Thoracic aorta (tissue), 2 donors: ENCODE measurements at regions not wholly inside any gene's neighbourhood (a gene's known extent, or its start where the extent isn't known, plus 50 kb on each side); places are given as distances from the start of the nearest gene placed in this dataset.

ENCODE experiments used
- ATAC-seq: fragments of 150-250 bp; one replicate; pipeline ENCODE4 v1.8.0; 2017; ENCODE audit warnings: low read depth; ENCODE audit not compliant: insufficient number of reproducible peaks, low FRiP score
- DNase-seq: peaks from one replicate; pipeline ENCODE4 v3.0.0-alpha.2; 2020; ENCODE audit warnings: low spot score
- H3K27ac ChIP-seq, 2 donors: fragments of 200-600 bp; sonication (generic); 1 replicate in 1 of 2; 2 replicates in 1 of 2; pipeline ENCODE4 v1.5.1; 2016; ENCODE audit warnings: mild to moderate bottlenecking in 2 of 2, moderate library complexity in 2 of 2
- H3K27me3 ChIP-seq: fragments of 200-600 bp; sonication (generic); replicated peaks from 2 replicates; pipeline ENCODE4 v1.6.0; 2016; ENCODE audit warnings: mild to moderate bottlenecking; ENCODE audit not compliant: insufficient read depth
- H3K36me3 ChIP-seq: fragments of 200-600 bp; sonication (generic); one replicate; pipeline ENCODE4 v1.5.1; 2016
- H3K4me1 ChIP-seq, 2 donors: fragments of 200-600 bp; sonication (generic); 1 replicate in 1 of 2; 2 replicates in 1 of 2; pipeline versions ENCODE4 v1.5.1 to v1.6.0; 2016; ENCODE audit warnings: low read depth in 2 of 2, mild to moderate bottlenecking in 1 of 2; ENCODE audit not compliant: control insufficient read depth in 1 of 2
- H3K4me3 ChIP-seq: fragments of 200-600 bp; sonication (generic); 2 replicates; pipeline ENCODE4 v1.5.1; 2016; ENCODE audit warnings: mild to moderate bottlenecking
- H3K9me3 ChIP-seq: fragments of 200-600 bp; sonication (generic); 2 replicates; pipeline ENCODE4 v1.5.1; 2016
- CTCF ChIP-seq: fragments of 200-600 bp; sonication (generic); IDR thresholded peaks from one replicate; pipeline ENCODE4 v1.5.1; 2019; ENCODE audit warnings: antibody characterized with exemption

GRCh38 chr14:22231018-22231417, 358.0 kb downstream of the DAD1 start:
- no peak overlapping the region for H3K4me3 ChIP-seq
- H3K27ac ChIP-seq, result no peak overlapping the region
- DNase-seq (no peak), ATAC-seq (no peak)
- H3K36me3 ChIP-seq, result no peaks in the 10 kb centered on the region
- no peak for TF ChIP-seq CTCF
- H3K27me3 ChIP-seq, result no peaks in the 10 kb centered on the region
- peaks cover 0 to 5% of the 10 kb centered on the region in 2 donors for H3K4me1 ChIP-seq
- H3K9me3 ChIP-seq, result no peaks in the 10 kb centered on the region

GRCh38 chr14:22230517-22230916, 358.5 kb downstream of the DAD1 start:
- Histone ChIP-seq H3K27ac (no peak overlapping the region), H3K4me3 (no peak overlapping the region), H3K9me3 (no peaks in the 10 kb centered on the region), H3K4me1 (peaks cover 2 to 10% of the 10 kb centered on the region in 2 donors), H3K27me3 (no peaks in the 10 kb centered on the region), H3K36me3 (no peaks in the 10 kb centered on the region)
- TF ChIP-seq CTCF, result no peak
- ATAC-seq (no peak), DNase-seq (no peak)

GRCh38 chr14:22227084-22227483, 361.9 kb downstream of the DAD1 start:
- H3K36me3 ChIP-seq, result no peaks in the 10 kb centered on the region
- DNase-seq, result no peak
- TF ChIP-seq CTCF, result no peak
- H3K4me3 ChIP-seq, result no peak overlapping the region
- H3K27me3 ChIP-seq, result no peaks in the 10 kb centered on the region
- H3K9me3 ChIP-seq, result no peaks in the 10 kb centered on the region
- H3K27ac ChIP-seq, result no peak overlapping the region
- ATAC-seq, result no peak
- peaks cover 7 to 10% of the 10 kb centered on the region in 2 donors for H3K4me1 ChIP-seq

GRCh38 chr14:22226381-22226780, 362.6 kb downstream of the DAD1 start:
- peak overlapping the region in 1 of 2 donors; percentile 57 for H3K27ac ChIP-seq
- H3K4me3 ChIP-seq, result no peak overlapping the region
- H3K4me1 ChIP-seq, result peaks cover 7 to 10% of the 10 kb centered on the region in 2 donors
- H3K9me3 ChIP-seq, result no peaks in the 10 kb centered on the region
- H3K36me3 ChIP-seq, result no peaks in the 10 kb centered on the region
- ATAC-seq (no peak), DNase-seq (no peak)
- no peaks in the 10 kb centered on the region for H3K27me3 ChIP-seq
- no peak for TF ChIP-seq CTCF

GRCh38 chr14:22225516-22226140, 363.4 kb downstream of the DAD1 start:
- Histone ChIP-seq H3K9me3 (no peaks in the 10 kb centered on the region), H3K36me3 (no peaks in the 10 kb centered on the region), H3K4me3 (peak overlapping the region; percentile 5), H3K27me3 (no peaks in the 10 kb centered on the region), H3K27ac (peak overlapping the region in 1 of 2 donors; percentile 57), H3K4me1 (peaks cover 7 to 10% of the 10 kb centered on the region in 2 donors)
- ATAC-seq (peak; percentile 17), DNase-seq (no peak)
- TF ChIP-seq CTCF, result no peak
